ENCODE measurements at regions not wholly inside any gene's neighbourhood (a gene's known extent, or its start where the extent isn't known, plus 50 kb on each side); places are given as distances from the start of the nearest gene placed in this dataset.

DNA sequence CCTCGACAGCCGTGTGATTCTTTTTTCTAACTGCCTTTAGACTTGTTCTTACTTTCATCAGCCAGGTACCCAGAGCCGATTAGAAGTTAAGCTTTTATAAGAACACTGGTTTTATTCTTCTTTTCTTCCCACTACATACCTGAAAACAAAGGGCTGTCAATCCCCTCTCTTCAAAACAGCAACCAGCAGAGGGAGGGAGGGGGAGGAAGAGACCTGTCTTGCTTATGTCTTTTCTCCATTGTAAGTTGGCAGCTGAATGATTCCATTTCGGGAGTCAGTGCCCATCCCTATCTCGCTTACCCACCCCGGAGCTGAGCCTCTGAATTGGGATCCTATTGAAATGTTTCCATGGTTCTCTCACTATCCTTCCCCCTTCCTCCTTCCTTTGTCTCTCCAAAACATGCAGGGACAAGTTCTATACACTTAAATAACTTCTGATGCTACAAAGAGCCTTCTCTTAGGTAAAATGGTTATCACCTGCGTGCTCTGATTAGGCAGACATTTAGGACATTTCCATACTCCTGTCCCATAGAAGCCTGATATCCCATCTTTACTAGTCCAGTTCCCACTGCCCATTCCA is 83.9 kb upstream of the WWC1 start (continued):
- TF ChIP-seq ZFP36L1 (CRISPR knock-in tag; IDR thresholded peaks at IDR 0.05), result no peak
- no peak for TF ChIP-seq ZBTB20 (CRISPR knock-in tag; IDR thresholded peaks at IDR 0.05; ENCODE audit: borderline replicate concordance, low read depth)
- TF ChIP-seq, protein P1, sequence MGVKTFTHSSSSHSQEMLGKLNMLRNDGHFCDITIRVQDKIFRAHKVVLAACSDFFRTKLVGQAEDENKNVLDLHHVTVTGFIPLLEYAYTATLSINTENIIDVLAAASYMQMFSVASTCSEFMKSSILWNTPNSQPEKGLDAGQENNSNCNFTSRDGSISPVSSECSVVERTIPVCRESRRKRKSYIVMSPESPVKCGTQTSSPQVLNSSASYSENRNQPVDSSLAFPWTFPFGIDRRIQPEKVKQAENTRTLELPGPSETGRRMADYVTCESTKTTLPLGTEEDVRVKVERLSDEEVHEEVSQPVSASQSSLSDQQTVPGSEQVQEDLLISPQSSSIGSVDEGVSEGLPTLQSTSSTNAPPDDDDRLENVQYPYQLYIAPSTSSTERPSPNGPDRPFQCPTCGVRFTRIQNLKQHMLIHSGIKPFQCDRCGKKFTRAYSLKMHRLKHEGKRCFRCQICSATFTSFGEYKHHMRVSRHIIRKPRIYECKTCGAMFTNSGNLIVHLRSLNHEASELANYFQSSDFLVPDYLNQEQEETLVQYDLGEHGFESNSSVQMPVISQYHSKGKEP (CRISPR knock-in tag; IDR thresholded peaks at IDR 0.05), result no peak

DNA sequence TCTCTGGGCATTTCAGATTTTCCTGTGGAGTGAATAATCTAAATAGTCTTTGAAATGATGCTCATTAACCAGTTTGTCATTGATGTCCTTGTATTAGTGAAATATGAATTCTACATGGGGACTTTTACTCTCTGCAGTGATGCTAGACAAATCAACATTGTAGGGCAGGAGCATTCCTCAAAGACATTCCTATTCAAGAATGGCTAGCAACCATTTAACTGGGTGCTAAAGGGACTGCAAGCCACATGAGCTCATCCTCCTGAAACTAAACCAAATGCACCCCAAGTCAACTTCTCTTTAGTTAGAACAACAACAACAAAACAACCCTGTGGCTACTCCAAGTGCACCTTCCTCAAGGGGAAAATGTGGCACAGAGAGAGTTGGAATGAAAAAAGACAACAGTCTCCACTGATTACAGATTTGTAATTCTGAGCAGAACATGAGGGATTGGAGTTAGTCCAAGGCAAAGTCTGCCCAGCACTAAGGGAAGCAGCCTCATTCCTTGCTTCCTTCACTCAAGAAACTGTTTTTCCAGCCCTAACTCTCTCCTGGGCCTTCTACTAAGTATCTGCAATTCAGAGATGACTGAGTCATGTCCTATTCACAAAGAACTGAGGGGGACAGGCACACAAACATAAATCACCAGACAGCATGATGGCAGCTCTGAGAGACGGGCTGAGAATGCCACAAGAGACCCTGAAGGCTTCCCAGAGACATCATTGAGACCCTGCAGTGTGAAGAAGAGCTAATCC is 82.0 kb upstream of the WWC1 start:
- intact Hi-C loops (cut with micrococcal nuclease; ENCODE audit: unreplicated experiment) (no loop called here), in situ Hi-C loops (cut with HindIII; ENCODE audit: extremely low pct_ligation_motif_present, low pct_unique_long_range_greater_than_20kb) (no loop called here)
- FAIRE-seq (no peak), DNase-seq (ENCODE audit: low spot score) (no peak), ATAC-seq (no peak)
- Histone ChIP-seq H3K4me3 (replicated peaks in 1 of 3; ENCODE audit: insufficient read depth in 1 of 3, low read depth in 2 of 3, low read length in 3 of 3) (no peak overlapping the region), H3K36me3 (replicated peaks in 1 of 2; ENCODE audit: control insufficient read depth in 1 of 2, insufficient read depth in 2 of 2, low read length in 2 of 2) (no peaks in the 10 kb centered on the region), H3K9ac (ENCODE audit: insufficient read depth, low read depth, low read length) (no peak overlapping the region), H3K4me1 (ENCODE audit: insufficient read depth, low read length) (no peaks in the 10 kb centered on the region), H4K20me1 (ENCODE audit: insufficient read depth, low read length) (no peaks in the 10 kb centered on the region), H3K9me3 (ENCODE audit: low read length) (no peaks in the 10 kb centered on the region), H3K4me2 (ENCODE audit: low read depth, low read length) (no peak overlapping the region), H3K27me3 (ENCODE audit: control insufficient read depth in 1 of 2, insufficient read depth in 2 of 2, low read length in 2 of 2) (peaks cover 2 to 23% of the 10 kb centered on the region in 2 experiments; a peak in 3 of 5 replicates), H3K79me2 (ENCODE audit: insufficient read depth, low read length) (no peaks in the 10 kb centered on the region), H2AFZ (ENCODE audit: low read length) (no peak overlapping the region), H3K27ac (ENCODE audit: extremely low read length, insufficient read depth, low read length) (no peak overlapping the region)
- ChIA-PET POLR2A (no interaction called here), CTCF (ENCODE audit: low intra/inter-chr PET ratio, low total read pairs) (no interaction called here)
- TF ChIP-seq, protein P2, sequence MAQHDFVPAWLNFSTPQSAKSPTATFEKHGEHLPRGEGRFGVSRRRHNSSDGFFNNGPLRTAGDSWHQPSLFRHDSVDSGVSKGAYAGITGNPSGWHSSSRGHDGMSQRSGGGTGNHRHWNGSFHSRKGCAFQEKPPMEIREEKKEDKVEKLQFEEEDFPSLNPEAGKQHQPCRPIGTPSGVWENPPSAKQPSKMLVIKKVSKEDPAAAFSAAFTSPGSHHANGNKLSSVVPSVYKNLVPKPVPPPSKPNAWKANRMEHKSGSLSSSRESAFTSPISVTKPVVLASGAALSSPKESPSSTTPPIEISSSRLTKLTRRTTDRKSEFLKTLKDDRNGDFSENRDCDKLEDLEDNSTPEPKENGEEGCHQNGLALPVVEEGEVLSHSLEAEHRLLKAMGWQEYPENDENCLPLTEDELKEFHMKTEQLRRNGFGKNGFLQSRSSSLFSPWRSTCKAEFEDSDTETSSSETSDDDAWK (CRISPR knock-in tag; IDR thresholded peaks at IDR 0.05), result no peak
- TF ChIP-seq YEATS2 (CRISPR knock-in tag; IDR thresholded peaks at IDR 0.05; ENCODE audit: borderline replicate concordance) (no peak), POLR2AphosphoS2 (IDR thresholded peaks at IDR 0.05; ENCODE audit: low read depth, low read length) (no peak), HNRNPL (IDR thresholded peaks at IDR 0.05; ENCODE audit: low read depth, low read length) (no peak), U2AF2 (IDR thresholded peaks at IDR 0.05; ENCODE audit: low read depth, low read length) (no peak), ZNF629 (CRISPR knock-in tag; conservative IDR thresholded peaks at IDR 0.05) (no peak), TBL1XR1 (IDR thresholded peaks at IDR 0.05; ENCODE audit: borderline replicate concordance, low read length, partially characterized antibody) (no peak)
- TF ChIP-seq, protein P3, sequence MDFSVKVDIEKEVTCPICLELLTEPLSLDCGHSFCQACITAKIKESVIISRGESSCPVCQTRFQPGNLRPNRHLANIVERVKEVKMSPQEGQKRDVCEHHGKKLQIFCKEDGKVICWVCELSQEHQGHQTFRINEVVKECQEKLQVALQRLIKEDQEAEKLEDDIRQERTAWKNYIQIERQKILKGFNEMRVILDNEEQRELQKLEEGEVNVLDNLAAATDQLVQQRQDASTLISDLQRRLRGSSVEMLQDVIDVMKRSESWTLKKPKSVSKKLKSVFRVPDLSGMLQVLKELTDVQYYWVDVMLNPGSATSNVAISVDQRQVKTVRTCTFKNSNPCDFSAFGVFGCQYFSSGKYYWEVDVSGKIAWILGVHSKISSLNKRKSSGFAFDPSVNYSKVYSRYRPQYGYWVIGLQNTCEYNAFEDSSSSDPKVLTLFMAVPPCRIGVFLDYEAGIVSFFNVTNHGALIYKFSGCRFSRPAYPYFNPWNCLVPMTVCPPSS (IDR thresholded peaks at IDR 0.05), result no peak
- TF ChIP-seq, protein P4, sequence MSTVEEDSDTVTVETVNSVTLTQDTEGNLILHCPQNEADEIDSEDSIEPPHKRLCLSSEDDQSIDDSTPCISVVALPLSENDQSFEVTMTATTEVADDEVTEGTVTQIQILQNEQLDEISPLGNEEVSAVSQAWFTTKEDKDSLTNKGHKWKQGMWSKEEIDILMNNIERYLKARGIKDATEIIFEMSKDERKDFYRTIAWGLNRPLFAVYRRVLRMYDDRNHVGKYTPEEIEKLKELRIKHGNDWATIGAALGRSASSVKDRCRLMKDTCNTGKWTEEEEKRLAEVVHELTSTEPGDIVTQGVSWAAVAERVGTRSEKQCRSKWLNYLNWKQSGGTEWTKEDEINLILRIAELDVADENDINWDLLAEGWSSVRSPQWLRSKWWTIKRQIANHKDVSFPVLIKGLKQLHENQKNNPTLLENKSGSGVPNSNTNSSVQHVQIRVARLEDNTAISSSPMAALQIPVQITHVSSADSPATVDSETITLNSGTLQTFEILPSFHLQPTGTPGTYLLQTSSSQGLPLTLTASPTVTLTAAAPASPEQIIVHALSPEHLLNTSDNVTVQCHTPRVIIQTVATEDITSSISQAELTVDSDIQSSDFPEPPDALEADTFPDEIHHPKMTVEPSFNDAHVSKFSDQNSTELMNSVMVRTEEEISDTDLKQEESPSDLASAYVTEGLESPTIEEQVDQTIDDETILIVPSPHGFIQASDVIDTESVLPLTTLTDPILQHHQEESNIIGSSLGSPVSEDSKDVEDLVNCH (CRISPR knock-in tag; IDR thresholded peaks at IDR 0.05), result no peak
- 0% methylated on average over 1 of the region's 1 CpG for WGBS (ENCODE audit: low lambda C conversion rate)
- BruUV-seq (replicated peaks), result no TSS peak
